GM19467 (cell line): ENCODE measurements at regions not wholly inside any gene's neighbourhood (a gene's known extent, or its start where the extent isn't known, plus 50 kb on each side); places are given as distances from the start of the nearest gene placed in this dataset.
"Not testable (repeated sequence)": the region's sequence is repeated elsewhere in the genome, so short reads cannot be mapped to it uniquely, and the experiment has no call there.

Source experiments
- ATAC-seq: cut with Tn5 transposase; IDR thresholded peaks from one replicate; pipeline ENCODE4 v1.9.1; 2021; ENCODE audit warnings: mild to moderate bottlenecking, moderate library complexity; ENCODE audit not compliant: unreplicated experiment

- no peak for ATAC-seq
Observed at GRCh38 chr10:59027975-59028655, 148.3 kb upstream of the PHYHIPL start.

GRCh38 chr10:59033622-59034021, 142.8 kb upstream of the PHYHIPL start:
- no peak for ATAC-seq

- ATAC-seq = peak; percentile 99
Observed at GRCh38 chr10:59036311-59037017, 140.0 kb upstream of the PHYHIPL start.

GRCh38 chr10:59037018-59037389, 139.4 kb upstream of the PHYHIPL start:
- no peak for ATAC-seq

- ATAC-seq = no peak
Observed at GRCh38 chr10:59037506-59037905, 138.9 kb upstream of the PHYHIPL start.

- ATAC-seq = not testable (repeated sequence)
Observed at GRCh38 chr10:59043358-59043757, 133.1 kb upstream of the PHYHIPL start.

GRCh38 chr10:59047180-59047579, 129.3 kb upstream of the PHYHIPL start:
- no peak for ATAC-seq

GRCh38 chr10:59047957-59048618, 128.4 kb upstream of the PHYHIPL start:
- peak; percentile 93 for ATAC-seq

GRCh38 chr10:59053502-59053901, 122.9 kb upstream of the PHYHIPL start:
- ATAC-seq = not testable (repeated sequence)

- ATAC-seq = no peak
Observed at GRCh38 chr10:59055045-59055444, 121.4 kb upstream of the PHYHIPL start.

GRCh38 chr10:59057345-59057744, 119.1 kb upstream of the PHYHIPL start:
- ATAC-seq = no peak

GRCh38 chr10:59060852-59061251, 115.6 kb upstream of the PHYHIPL start:
- no peak for ATAC-seq

- ATAC-seq = no peak
Observed at GRCh38 chr10:59063491-59063890, 113.0 kb upstream of the PHYHIPL start.

- no peak for ATAC-seq
Observed at GRCh38 chr10:59064080-59064692, 112.3 kb upstream of the PHYHIPL start.

GRCh38 chr10:59064759-59065539, 111.5 kb upstream of the PHYHIPL start:
- no peak for ATAC-seq

GRCh38 chr10:59068581-59069191, 107.8 kb upstream of the PHYHIPL start:
- no peak for ATAC-seq

- ATAC-seq = no peak
Observed at GRCh38 chr10:59072038-59072437, 104.4 kb upstream of the PHYHIPL start.

GRCh38 chr10:59073456-59074053, 102.9 kb upstream of the PHYHIPL start:
- ATAC-seq = no peak

- ATAC-seq = no peak
Observed at GRCh38 chr10:59075576-59075975, 100.9 kb upstream of the PHYHIPL start.

- ATAC-seq = no peak
Observed at GRCh38 chr10:59077855-59078254, 98.6 kb upstream of the PHYHIPL start.
